Jurkat, Clone E6-1 (cell line): ENCODE measurements at regions not wholly inside any gene's neighbourhood (a gene's known extent, or its start where the extent isn't known, plus 50 kb on each side); places are given as distances from the start of the nearest gene placed in this dataset.
A peak's percentile ranks its signal among the peaks of the same experiment; 100 is the strongest.

Experiments used
- DNase-seq: peaks from one replicate; pipeline ENCODE4 v3.0.0-alpha.2; 2011; ENCODE audit warnings: low read depth, low spot score
- H3K4me3 ChIP-seq: 2 replicates; pipeline ENCODE4 v1.5.1; 2011; ENCODE audit warnings: mild to moderate bottlenecking, low read length, control low read depth, moderate library complexity

DNA sequence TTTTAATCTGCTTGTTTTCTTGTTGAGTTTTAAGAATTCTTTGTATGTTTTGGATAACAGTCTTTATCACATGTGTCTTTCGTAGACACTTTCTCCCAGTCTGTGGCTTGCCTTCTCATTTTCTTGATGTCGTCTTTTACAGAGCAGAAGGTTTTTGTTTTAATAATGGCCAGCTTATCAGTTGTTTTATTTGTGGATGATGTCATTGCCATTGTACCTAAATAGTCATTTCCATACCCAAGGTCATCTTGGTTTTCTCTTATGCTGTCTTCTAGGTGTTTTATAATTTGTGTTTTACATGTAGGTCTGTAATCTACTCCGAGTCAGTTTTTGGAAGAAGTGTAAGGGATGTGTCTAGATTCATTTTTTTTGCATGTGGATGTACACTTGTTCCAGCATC is 159.6 kb upstream of the NUDT6 start:
- no peak for DNase-seq

DNA sequence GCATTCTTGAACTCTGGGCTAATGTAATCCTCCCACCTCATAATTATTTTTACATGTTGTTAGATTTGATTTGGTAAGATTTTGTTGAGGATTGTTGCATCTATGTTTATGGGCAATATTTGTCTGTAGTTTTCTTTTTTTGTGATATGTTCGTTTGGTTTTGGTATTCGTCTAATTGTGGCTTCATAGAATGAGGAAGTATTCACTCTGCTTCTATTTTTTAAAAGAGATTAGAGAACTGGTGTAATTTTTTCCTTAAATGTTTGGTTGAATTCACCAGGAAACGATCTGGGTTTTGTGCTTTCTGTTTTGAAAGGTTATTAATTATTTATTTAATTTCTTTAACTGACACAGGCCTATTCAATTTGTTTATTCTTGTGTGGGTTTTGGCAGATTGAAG is 161.2 kb upstream of the NUDT6 start:
- DNase-seq: no peak
- H3K4me3 ChIP-seq: no peak overlapping the region

More for the DNA sequence above, 159.6 kb upstream of the NUDT6 start:
- no peak overlapping the region for H3K4me3 ChIP-seq

DNA sequence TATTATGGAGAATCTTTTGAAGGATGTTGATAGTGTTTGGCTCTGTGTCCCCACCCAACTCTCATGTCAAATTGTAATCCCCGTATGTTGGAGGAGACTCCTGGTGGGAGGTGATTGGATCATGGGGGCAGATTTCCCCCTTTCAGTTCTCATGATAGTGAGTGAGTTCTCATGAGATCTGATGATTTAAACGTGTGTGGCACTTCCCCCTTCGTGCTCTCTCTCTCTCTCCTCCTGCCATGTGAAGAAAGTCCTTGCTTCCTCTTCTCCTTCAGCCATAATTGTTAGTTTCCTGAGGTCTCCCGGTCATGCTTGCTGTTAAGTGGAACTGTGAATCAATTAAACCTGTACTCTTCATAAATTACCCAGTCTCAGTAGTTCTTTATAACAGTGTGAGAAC is 166.1 kb upstream of the NUDT6 start:
- H3K4me3 ChIP-seq: no peak overlapping the region
- no peak for DNase-seq

DNA sequence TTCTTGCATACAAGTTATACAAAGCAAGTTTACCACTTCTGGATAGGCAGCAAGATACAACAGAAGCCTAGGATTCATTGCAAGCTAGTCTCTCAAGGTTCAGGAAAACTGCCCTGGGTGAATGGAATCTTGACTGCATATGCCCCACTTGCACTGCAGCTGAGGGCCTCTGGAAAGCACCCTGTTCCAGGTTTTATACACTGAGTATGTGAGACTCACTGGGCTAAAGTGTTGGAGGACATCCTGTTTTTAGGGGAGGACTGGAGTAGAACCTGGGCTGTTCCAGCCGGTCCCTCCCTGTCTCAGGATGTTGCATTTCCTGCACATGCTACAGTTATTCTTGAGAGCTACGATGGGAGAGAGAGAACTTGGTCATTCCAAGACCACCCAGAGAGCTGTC is 168.5 kb upstream of the NUDT6 start:
- no peak overlapping the region for H3K4me3 ChIP-seq
- no peak for DNase-seq

DNA sequence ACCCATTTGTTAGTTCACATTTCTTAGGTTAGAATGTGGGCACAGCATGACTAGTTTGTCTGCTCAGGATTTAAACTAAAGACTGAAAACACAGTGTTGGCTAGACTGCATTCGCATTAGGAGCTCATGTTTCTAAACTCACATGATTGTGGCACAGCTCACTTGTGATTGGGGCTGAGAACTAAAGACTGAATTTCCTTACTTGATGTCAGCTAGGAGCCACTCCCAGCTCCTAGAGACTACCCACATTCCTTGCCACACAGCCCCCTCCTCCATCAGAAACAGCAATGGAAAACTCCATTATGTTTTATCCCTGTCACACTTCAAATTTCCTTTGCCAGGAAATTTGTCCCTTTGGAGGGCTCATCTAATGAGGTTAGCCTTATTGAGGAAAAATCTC is 170.2 kb upstream of the NUDT6 start:
- H3K4me3 ChIP-seq: no peak overlapping the region
- no peak for DNase-seq

DNA sequence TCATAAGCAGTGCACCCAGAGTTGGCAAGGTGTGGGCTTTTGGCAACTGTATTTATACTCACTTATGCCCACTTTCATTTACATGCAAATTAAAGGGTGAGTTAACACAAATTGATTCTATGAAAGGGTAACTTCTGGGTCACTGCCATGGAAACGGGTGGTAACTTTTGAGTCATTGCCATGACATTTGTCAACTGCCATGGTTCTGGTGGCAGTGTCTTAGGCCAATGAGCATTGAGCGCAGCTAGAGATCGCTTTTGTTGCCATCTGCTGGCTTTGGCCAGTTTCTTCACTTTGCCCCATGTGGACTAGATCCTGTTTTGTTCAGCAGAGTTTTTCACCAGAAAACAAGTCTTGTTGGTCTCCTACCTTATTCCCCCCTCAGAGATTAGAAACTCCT is 170.8 kb upstream of the NUDT6 start:
- no peak overlapping the region for H3K4me3 ChIP-seq
- DNase-seq: no peak

DNA sequence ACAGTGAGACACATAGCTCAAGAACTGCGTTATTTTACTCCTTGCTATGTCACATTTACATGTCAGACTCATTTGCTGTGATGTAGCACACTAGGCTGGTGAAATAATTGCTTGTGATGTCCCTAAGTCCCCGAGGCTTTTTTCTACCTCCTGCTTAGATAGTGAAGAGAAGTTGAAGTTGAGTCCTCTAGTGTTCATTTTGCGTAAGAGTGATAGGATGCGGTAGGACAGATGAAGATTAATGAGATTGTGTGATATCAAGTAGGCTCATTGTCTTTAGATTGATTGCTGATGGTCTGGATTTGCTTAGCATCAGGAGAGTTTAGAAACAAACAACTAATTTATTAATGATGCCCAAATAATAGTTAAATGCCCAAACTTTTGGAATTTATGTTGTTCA is 173.6 kb upstream of the NUDT6 start:
- DNase-seq: peak; percentile 37
- H3K4me3 ChIP-seq: no peak overlapping the region

DNA sequence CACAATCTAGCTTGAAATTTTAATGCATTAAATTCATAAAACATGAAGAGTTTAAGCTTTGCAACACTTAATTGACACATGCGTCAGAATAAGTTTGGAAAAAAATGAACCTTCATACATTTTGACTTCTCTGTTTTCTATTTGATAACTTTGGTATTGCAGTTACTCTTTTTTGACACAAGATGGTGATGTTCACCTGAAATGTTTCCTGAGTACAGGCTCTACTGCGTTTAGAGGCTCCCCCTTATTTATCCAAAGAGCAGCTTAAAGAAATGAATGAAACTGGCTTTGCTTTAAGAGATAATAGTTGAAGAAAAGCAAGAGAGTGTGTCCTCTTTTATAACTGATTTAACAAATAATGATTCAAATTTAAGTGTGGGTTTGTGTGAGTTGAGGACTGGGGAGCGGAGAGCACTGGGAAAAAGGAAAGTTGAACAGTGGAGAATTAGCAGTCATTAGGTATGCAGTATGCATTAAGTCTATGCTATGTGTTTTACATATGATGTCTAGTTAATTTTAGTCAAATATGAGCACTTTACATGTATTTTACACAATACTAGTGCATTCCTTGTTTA is 180.6 kb upstream of the NUDT6 start:
- no peak overlapping the region for H3K4me3 ChIP-seq
- DNase-seq: peak; percentile 47

DNA sequence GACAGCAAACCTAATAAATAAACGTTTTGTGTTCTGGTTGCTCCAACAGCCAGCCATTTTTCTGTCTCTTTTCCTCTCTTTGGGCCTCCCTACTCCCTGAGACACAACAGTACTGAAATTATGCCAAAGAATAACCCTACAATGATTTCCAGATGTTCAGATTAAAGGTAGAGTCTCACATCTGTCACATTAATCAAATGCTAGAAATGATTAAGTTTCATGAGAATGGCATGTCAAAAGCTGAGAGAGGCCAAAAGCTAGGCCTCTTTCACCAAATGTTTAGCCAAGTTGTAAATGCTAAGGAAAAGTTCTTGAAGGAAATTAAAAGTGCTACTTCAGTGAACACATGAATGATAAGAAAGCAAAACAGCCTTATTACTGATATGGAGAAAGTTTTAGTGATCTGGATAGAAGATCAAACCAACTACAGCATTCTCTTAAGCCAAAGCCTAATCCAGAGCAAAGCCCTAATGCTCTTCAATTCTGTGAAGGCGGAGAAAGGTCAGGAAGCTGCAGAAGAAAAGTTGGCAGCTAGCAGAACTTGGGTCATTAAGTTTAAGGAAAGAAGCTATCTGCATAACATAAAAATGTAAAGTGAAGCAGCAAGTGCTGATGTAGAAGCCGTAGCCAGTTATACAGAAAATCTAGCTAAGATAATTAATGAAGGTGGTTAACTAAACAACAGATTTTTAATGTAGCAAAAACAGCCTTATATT is 182.1 kb upstream of the NUDT6 start:
- no peak overlapping the region for H3K4me3 ChIP-seq
- DNase-seq: no peak

DNA sequence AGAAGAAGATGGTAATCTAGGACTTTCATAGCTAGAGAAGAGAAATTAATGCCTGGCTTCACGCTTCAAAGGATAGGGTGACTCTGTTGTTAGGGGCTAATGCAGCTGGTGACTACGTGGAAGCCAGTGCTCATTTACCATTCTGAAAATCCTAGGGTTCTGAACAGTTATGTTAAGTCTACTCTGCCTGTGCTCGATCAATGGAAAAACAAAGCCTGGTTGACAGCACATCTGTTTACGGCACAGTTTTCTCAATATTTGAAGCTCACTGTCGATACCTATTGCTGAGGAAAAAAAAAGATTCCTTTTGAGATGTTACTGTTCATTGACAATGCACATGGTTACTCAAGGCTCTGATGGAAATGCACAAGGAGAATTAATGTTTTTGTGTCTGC is 182.6 kb upstream of the NUDT6 start:
- no peak for DNase-seq
- H3K4me3 ChIP-seq: no peak overlapping the region

DNA sequence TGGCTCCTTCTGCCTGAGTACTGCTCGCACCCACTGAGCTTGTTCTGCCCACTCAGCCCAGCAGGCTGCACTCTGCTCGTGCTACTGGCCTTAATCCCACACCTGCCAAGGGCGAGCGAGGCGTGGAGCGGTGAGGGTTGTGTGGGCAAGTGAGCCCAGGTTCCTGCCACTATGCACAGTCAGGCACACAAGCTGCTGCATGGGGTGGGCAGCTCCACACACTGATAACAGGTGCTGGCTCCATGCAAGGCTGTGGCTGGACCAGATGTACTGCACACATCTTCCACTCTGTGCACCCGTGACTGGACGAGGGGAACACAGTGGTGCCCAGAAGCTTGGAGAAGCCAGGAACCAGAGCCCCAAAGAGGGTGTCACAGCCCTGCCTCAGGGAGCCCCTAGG is 184.3 kb upstream of the NUDT6 start:
- no peak for DNase-seq
- H3K4me3 ChIP-seq: no peak overlapping the region

DNA sequence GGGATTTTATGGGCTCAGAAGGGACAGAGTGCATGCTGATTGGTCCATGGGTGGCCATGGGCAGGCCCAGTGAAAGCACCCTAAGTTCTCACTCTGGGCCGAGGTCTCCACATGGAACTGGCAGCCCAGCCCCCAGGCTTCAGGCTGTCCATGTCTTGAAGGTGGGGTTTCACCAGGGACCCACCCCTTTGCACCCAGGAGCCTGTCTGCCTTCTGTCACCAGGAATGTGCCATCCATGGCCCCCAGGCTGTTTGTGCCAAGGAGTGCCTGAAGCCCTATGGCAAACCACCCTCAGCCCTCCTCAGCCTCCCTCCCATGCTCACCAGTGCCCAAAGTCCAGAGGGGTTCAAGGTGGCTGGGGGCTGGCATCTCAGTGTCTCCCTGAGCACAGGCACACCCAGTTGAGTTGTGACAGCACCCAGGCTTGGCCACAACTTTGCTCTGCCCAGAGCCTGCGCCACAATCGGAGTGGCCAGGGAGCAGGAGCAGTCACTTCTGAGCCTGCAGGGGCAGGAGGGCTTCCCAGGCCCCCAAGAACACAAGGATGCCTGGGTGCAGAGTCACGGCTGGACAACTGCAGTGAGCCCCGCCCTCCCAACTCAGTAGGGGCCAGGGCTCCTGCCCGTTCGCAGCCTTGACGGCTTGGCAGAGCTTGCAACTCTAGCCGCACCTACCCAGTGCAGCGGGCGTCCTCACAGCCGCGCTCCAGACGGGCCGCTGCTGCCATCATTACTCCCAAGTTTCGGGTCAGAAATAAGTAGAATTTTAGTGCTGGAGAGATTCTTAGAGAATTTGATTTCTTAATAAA is 185.3 kb upstream of the NUDT6 start:
- H3K4me3 ChIP-seq: no peak overlapping the region
- DNase-seq: no peak

DNA sequence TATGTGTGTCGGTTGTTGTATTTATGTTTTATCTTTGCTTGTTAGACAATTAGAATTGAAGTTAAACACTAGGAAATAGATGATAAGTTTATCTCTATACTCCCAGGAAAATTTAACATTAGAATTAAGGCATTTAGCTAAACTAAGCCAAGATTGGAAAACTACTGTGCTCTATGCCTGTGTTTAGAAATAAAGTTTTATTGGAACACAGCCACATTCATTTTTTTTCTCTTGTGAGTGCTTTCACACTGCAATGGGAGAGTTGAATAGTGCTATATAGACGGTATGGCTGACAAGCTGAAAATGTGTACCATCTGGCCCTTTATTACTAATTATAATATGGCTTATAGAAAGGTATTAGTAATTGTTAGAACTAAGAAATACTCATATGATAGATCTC is 186.7 kb upstream of the NUDT6 start:
- no peak for DNase-seq
- H3K4me3 ChIP-seq: no peak overlapping the region

DNA sequence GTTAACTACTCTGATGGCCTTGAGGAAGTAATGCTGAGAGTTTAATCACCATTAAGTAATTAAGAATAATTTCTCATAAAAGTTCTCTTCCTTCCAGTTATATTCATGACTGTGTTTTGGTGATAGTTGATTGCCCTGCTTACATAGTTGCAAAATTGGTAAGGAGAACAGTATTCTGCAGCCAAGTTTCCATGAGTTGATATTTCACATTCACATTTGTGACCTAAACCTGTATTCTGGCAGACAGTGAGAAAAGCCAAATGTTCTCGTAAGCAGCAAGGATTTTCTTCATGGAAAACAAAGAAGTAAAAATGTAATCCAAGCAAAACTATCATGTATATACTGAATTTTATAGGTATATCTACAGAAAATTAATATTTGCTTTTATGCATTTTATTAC is 187.8 kb upstream of the NUDT6 start:
- DNase-seq: no peak
- no peak overlapping the region for H3K4me3 ChIP-seq

DNA sequence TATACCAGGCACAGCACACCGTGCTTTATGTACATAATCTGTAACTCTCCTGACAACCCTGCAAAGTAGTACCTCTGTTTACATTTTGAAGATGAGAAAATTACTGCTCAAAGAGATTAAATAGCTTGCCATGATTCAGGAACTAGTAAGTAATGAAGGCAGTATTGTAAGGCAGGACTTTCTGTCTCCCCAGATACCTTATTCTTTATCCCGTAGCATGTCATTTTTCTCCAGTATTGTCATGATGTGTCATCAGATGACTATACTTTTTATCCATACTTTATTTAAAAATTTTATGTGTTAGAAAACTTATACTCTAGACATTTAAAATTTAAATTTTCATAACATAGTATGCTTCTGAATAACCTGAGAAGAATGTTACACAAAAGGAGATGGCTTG is 188.3 kb upstream of the NUDT6 start:
- DNase-seq: no peak
- H3K4me3 ChIP-seq: no peak overlapping the region

DNA sequence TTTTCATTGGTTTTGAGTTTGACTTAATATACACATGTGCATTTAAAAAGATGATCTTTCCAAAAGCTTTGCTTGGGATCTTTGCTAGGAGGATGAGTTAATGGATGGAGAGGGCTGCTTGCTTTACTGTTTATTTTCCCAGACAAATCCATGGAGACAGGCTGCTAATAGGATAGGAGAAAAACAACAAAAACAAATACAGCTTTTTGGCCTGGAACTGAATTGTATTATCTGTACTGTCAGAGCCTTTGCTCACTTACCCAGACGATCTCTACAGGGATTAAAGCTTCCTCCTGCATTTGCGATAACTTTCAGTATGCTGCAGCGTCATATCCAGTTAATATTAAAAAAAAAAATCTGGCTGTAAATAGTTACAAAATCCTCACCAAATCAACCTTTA is 190.8 kb upstream of the NUDT6 start:
- H3K4me3 ChIP-seq: no peak overlapping the region
- DNase-seq: no peak

DNA sequence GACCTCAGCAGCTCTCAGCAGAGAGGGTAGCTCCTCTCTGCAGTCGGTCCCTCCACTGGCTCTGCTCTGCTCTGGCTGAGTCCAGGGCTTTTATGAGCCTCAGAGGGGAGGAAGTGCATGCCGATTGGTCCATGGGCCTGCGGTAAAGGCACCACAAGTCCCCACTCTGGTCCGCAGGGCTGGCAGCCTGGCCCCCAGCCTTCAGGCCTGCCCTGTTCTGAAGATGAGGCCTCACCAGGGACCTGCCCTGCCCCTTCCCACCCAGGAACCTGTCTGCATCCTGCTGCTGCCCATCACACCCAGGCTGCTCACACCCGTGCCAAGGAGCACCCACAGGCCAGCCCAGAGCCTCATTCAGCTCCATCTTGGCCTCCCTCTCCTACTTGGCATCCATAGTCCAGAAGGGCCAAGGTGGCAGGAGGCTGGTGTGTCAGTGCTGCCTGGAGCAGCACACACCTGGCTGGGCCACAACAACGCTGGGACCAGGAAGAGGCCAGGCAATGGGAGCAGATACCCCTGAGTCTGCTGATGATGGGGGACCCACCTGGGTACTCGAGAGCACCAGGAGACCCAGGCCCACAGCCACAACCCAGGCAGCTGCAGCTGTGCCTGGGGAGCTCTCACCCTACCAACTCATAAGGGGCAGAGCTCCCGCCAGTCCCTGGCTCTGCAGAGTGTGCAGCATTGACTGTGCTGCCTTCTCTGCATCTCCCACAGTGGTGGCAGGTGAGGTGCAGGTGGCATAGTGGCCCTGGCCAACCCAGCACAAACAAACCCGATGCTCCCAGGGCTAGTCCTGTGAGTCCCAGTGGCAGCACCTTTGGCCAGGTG is 191.9 kb upstream of the NUDT6 start:
- no peak overlapping the region for H3K4me3 ChIP-seq
- DNase-seq: no peak

DNA sequence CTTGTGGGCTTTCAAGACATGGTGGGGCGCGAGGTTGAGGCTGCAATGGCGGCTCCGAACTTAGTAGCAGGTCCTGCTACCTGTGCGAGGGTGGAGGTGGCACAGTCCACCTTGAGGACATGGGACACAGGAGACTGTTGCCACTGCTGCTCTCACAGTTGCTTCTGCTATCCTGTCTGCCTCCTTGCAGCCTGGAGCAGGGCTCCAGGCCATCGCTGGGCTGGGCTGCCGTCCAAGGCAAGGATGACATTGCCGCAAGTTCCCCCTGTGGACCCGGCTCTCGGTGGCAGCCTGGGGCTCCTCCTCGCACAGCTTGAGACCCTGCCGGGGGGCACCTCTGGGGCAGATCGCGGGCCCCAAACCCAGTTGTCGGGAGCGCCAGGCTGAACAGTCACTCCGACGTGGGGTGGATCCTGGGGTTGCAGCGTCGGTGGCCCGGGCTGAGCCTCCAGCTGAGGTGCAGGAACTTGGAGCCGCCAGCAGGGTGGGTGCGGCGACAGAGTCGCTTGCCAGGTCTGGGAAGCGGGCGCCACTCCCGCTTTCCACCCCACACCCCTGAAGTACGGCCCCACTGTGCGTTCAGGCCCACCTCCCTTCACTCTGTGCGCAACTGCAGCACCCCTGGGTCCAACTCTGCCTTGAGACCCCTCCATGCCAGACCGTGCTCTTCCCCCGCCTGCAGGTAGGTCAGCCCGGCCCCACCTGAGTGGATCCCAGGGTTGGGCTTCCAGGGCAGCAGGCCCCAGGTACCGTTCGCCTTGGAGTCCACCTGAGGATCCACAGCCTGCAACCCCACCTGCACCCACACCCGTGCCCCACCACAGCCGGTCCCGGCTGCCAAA is 192.7 kb upstream of the NUDT6 start:
- H3K4me3 ChIP-seq: no peak overlapping the region
- DNase-seq: no peak

DNA sequence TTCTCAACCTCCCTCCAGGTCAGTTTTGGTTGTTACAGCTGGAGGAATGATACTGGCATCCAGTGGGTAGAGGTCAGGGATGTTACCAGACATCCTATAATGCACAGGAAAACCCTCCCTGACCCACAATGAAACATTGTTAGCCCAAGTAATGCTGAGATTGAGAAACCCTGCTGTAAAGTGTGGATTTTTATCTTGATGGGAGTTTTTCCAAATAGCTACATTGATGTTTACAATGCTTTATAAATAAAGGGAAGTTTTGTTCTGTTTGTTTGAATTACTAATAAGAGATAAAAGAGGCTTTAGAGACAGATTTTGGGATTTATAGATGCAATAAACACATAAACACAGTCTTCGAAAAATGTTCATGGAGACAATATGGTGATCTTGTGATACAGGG is 194.0 kb upstream of the NUDT6 start:
- DNase-seq: no peak
- H3K4me3 ChIP-seq: no peak overlapping the region
